ENCODE measurements at regions not wholly inside any gene's neighbourhood (a gene's known extent, or its start where the extent isn't known, plus 50 kb on each side); places are given as distances from the start of the nearest gene placed in this dataset.

DNA sequence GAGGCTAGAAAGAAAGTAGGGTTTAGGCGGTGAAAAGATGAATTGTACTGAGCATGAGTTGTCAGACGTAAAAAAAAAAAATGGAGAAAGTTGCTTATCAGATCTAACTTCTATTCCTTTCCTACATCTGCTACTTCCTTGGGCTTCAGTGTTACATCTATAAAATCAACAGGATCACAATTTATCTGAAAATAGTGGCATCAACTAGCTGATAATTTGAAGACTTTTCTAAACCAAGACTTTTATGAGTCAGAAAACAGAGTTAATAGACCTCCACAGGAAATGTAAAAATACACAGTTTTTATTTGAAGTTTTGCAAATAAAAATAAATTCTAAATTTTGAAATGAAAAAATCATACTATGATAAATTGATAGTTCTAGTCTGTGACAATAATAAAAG lies 399.8 kb downstream of the GRB14 start:
- dilution Hi-C loops (cut with MboI; ENCODE audit: extremely low pct_ligation_motif_present, low sequenced_read_pairs) = no loop called here
- ChIA-PET CTCF (no interaction called here), POLR2A (no interaction called here)
- H3K9me3 ChIP-seq (replicated peaks; ENCODE audit: control insufficient read depth, insufficient read depth, low read length) = no peaks in the 10 kb centered on the region
- H3K9me1 ChIP-seq (replicated peaks; ENCODE audit: control insufficient read depth, extremely low read depth, insufficient read depth, low read length) = no peaks in the 10 kb centered on the region
- intact Hi-C loops (cut with micrococcal nuclease) = no loop called here
- no peak overlapping the region for H3K4me3 ChIP-seq (replicated peaks in 1 of 3; ENCODE audit: insufficient read depth in 1 of 3, low read depth in 1 of 3, low read length in 3 of 3)
- no peaks in the 10 kb centered on the region for H3K4me1 ChIP-seq (ENCODE audit: control insufficient read depth, extremely low read depth, insufficient read depth, low read length)
- H3K4me2 ChIP-seq (ENCODE audit: insufficient read depth, low read length) = no peak overlapping the region
- DNase-seq (ENCODE audit: low read depth, low spot score) = no peak
- no peaks in the 10 kb centered on the region for H4K20me1 ChIP-seq (replicated peaks; ENCODE audit: control insufficient read depth, extremely low read depth, insufficient read depth, low read length)
- H3K27me3 ChIP-seq (ENCODE audit: control insufficient read depth in 2 of 2, insufficient read depth in 2 of 2, low read length in 2 of 2) = no peaks in the 10 kb centered on the region
- FAIRE-seq = no peak
- no peak overlapping the region for H3K27ac ChIP-seq (ENCODE audit: insufficient read depth, low read depth, low read length)
- no peak for TF ChIP-seq POLR2AphosphoS5 (IDR thresholded peaks at IDR 0.05; ENCODE audit: insufficient read depth, low read depth, low read length)
- TF ChIP-seq EZH2 (IDR thresholded peaks at IDR 0.05; ENCODE audit: borderline replicate concordance, low read depth, low read length, severe bottlenecking) = no peak
- TF ChIP-seq MYC (IDR thresholded peaks at IDR 0.05; ENCODE audit: low read depth, low read length) = no peak
- no peak for TF ChIP-seq GATA2 (IDR thresholded peaks at IDR 0.05; ENCODE audit: insufficient read depth, insufficient read length, low read depth, low read length)
- TF ChIP-seq JUN (IDR thresholded peaks at IDR 0.05; ENCODE audit: borderline replicate concordance, insufficient read depth, insufficient read length, low read depth) = no peak
- no peak overlapping the region for H3K9ac ChIP-seq (replicated peaks; ENCODE audit: extremely low read depth, insufficient read depth, low read length)
- H3K36me3 ChIP-seq (ENCODE audit: control insufficient read depth in 2 of 2, extremely low read depth in 1 of 2, insufficient read depth in 2 of 2, low read length in 2 of 2) = no peaks in the 10 kb centered on the region
- H2AFZ ChIP-seq (ENCODE audit: low read depth, low read length) = no peak overlapping the region
- no TSS peak for BruUV-seq (replicated peaks)
- no peaks in the 10 kb centered on the region for H3K79me2 ChIP-seq (ENCODE audit: control insufficient read depth, insufficient read depth, low read length)

DNA sequence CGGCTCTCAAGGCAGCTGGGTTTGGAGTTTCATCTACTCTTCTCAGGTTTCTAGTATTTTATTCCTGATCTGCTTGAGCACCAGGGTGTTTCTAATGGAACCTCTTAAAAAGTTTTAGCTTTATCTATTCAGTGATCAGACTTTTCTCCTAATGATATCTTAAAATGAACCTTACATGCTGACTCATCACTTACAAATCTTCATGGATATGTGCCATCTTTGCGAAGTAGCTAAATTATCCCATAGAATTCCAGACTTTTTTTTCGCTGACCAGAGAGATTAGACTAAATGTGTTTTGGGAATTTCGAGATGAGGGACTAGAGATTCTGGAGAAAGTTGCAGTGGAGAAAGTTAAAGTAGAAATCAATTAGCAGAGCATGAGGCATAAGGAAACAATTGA lies 401.0 kb downstream of the GRB14 start:
- DNase-seq (ENCODE audit: low read depth, low spot score) (no peak), FAIRE-seq (no peak)
- H4K20me1 ChIP-seq (replicated peaks; ENCODE audit: control insufficient read depth, extremely low read depth, insufficient read depth, low read length) = no peaks in the 10 kb centered on the region
- H2AFZ ChIP-seq (ENCODE audit: low read depth, low read length) = no peak overlapping the region
- ChIA-PET POLR2A (no interaction called here), CTCF (interaction anchor here (0.7 kb wide), 1 partner anchor 11 kb away, joined by 4 read pairs; no protein-coding TSS in a partner anchor)
- intact Hi-C loops (cut with micrococcal nuclease) = no loop called here
- H3K9me3 ChIP-seq (replicated peaks; ENCODE audit: control insufficient read depth, insufficient read depth, low read length) = no peaks in the 10 kb centered on the region
- BruUV-seq (replicated peaks) = no TSS peak
- H3K4me3 ChIP-seq (replicated peaks in 1 of 3; ENCODE audit: insufficient read depth in 1 of 3, low read depth in 1 of 3, low read length in 3 of 3) = no peak overlapping the region
- no peaks in the 10 kb centered on the region for H3K79me2 ChIP-seq (ENCODE audit: control insufficient read depth, insufficient read depth, low read length)
- no peak overlapping the region for H3K9ac ChIP-seq (replicated peaks; ENCODE audit: extremely low read depth, insufficient read depth, low read length)
- no peaks in the 10 kb centered on the region for H3K36me3 ChIP-seq (ENCODE audit: control insufficient read depth in 2 of 2, extremely low read depth in 1 of 2, insufficient read depth in 2 of 2, low read length in 2 of 2)
- H3K27me3 ChIP-seq (ENCODE audit: control insufficient read depth in 2 of 2, insufficient read depth in 2 of 2, low read length in 2 of 2) = no peaks in the 10 kb centered on the region
- H3K27ac ChIP-seq (ENCODE audit: insufficient read depth, low read depth, low read length) = no peak overlapping the region
- no peak overlapping the region for H3K4me2 ChIP-seq (ENCODE audit: insufficient read depth, low read length)
- H3K9me1 ChIP-seq (replicated peaks; ENCODE audit: control insufficient read depth, extremely low read depth, insufficient read depth, low read length) = no peaks in the 10 kb centered on the region
- no peaks in the 10 kb centered on the region for H3K4me1 ChIP-seq (ENCODE audit: control insufficient read depth, extremely low read depth, insufficient read depth, low read length)
- TF ChIP-seq, protein P1, sequence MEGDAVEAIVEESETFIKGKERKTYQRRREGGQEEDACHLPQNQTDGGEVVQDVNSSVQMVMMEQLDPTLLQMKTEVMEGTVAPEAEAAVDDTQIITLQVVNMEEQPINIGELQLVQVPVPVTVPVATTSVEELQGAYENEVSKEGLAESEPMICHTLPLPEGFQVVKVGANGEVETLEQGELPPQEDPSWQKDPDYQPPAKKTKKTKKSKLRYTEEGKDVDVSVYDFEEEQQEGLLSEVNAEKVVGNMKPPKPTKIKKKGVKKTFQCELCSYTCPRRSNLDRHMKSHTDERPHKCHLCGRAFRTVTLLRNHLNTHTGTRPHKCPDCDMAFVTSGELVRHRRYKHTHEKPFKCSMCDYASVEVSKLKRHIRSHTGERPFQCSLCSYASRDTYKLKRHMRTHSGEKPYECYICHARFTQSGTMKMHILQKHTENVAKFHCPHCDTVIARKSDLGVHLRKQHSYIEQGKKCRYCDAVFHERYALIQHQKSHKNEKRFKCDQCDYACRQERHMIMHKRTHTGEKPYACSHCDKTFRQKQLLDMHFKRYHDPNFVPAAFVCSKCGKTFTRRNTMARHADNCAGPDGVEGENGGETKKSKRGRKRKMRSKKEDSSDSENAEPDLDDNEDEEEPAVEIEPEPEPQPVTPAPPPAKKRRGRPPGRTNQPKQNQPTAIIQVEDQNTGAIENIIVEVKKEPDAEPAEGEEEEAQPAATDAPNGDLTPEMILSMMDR (IDR thresholded peaks at IDR 0.05; ENCODE audit: extremely low read depth in 1 of 2, insufficient read depth in 1 of 2, low read depth in 1 of 2, low read length in 2 of 2) = no peak
- TF ChIP-seq POLR2A (IDR thresholded peaks at IDR 0.05; ENCODE audit: low read depth, low read length) (no peak), POLR2AphosphoS5 (IDR thresholded peaks at IDR 0.05; ENCODE audit: insufficient read depth, low read depth, low read length) (no peak), JUN (IDR thresholded peaks at IDR 0.05; ENCODE audit: borderline replicate concordance, insufficient read depth, insufficient read length, low read depth) (no peak), MYC (IDR thresholded peaks at IDR 0.05; ENCODE audit: low read depth, low read length) (no peak)
- dilution Hi-C loops (cut with MboI; ENCODE audit: extremely low pct_ligation_motif_present, low sequenced_read_pairs) = no loop called here

Data from endothelial cell of umbilical vein (primary cell).